GM19351 (cell line): ENCODE measurements at regions not wholly inside any gene's neighbourhood (a gene's known extent, or its start where the extent isn't known, plus 50 kb on each side); places are given as distances from the start of the nearest gene placed in this dataset.

Experiments used
- ATAC-seq: cut with Tn5 transposase; IDR thresholded peaks from one replicate; pipeline ENCODE4 v1.9.1; 2021; ENCODE audit warnings: mild to moderate bottlenecking, moderate library complexity; ENCODE audit not compliant: unreplicated experiment

DNA sequence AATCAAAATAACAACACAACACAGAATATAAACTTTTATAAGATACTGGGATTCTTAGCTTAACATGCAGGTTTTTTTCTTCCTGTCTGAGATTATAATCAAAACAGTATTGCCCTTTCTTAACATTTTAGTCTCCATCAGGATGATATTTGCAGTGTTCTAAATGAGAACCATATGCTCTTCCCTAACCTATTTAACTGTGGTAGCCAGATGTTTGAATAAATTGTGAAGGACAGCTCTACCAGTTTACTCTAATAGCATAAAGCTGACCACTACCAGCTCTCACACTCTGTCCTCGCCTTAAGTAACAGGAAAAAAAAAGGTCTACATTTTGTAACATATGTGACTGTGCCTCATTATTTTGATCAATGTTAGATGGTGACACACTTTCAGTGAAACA lies 618.7 kb upstream of the SGCG start:
- no peak for ATAC-seq

DNA sequence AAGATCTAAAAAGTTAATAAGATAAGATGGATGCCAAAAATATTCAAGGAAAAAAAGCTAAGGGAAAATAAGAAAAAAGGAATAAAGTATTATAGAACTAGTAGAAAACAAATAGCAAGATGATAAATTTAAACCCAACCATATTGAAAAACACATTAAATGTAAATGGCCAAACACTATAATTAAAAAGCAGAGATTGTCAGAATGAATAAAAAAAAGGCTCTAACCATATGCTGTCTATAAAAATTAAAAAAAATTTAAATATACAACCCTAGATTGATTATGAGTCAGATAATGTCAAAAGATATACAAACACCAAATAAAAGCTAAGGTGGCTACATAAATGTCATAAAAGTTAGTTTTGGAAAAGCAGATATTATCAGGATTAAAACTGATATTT lies 617.5 kb upstream of the SGCG start:
- ATAC-seq = no peak

DNA sequence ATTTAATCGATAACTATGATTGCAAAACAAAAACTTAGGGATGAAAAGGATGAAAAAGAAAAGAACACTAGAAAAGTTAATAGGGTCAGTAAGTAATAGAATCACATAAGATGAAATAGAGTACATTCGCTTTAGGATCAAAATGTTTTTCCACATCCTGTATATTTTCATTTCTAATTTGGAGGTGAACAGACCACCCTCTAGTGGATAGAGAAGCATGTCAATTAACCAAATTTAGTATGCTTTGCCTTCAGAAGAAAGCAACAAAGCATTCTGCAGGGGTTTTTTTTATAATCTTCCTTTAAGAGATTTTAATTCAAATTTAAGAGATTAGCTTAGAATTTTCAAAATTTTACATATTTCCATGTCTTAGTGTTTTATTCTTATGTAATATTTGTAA lies 611.0 kb upstream of the SGCG start:
- ATAC-seq = no peak

DNA sequence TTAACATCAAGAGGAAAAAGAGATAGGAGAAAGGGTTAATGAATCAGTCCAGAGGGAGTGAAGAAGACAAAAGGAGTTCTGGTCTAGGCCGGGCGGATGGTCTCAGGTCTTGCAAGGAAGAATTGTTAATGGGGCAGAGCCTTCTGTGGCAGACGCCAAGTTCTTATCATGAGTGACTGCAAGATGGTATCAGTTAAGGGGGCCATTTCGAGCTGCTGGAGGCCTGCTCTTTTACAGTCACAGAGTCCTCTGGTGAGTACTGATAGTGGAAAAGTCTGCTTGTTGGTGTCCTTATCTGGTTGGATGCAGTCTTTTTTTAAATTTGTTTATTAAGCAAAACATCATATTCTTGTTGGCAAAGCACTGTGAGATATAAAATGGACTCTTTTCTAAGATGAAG lies 590.9 kb upstream of the SGCG start:
- ATAC-seq = no peak

DNA sequence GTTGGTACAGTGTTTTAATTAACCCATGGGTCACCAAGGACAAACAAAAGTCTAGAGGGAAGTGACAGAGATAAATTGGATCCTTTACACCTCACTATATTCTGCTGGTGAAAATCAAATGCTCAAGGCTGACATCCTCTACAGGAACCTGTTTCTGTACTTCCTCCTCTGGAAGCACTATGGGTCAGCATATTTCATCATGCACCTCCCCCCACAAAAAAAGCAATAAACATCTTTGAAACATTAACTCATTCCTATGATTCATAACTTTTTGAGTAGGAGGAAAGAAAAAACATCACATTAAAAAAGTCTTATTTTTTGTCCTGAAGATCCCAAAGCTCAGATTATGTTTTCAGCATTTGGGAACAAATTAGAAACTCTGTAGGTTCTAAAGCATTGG lies 588.3 kb upstream of the SGCG start:
- no peak for ATAC-seq

DNA sequence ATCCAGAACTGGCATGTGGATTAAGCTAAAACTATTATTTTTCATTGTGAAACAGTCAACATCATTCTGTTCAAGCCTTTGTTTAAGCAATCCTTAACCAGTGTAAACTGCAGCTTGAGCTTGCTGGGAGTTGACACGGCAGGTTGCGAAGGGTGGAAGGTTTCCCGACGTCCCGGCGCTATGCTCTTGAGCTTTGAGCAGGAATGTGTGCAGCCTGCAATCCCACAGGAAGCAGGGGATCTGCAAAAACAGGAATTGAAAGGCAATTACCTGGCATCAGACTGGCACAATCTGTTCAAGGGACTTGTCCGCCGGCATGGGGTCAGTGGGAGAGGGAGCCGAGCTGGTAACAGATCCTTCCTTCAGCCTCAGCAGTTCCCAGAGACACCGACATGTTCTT lies 586.7 kb upstream of the SGCG start:
- ATAC-seq = no peak

DNA sequence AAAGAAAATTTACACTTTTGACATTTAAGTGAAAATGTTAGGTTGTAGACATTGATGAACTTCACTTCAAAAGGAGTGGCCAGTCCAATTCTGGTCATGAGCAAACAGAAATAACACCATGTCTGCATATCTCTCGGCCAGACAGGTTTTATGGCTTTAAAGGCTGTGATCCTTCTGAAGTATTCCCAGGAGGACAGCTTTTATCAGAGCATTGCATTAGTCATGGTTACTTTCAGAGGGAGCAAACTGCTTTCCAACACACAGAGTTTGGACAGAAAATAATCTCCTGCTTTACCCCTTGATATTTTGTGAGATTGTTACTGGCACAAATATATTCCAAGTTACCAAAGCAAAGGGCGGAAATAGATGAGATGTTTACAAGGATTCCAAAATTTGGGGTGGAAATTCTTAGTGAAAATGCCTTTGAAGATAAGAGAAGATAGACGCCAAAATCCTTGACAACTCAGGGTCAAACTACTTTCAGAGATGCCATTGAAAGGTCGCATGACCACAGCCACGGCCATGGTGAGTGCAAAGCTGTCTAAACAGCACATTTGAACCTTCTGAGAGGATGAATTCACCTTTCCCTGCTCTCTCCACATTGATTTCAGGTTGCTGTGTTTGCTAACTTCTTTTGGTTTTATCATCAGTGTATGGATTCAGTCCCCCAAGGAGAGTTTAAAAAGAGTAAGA lies 584.5 kb upstream of the SGCG start:
- ATAC-seq = no peak

DNA sequence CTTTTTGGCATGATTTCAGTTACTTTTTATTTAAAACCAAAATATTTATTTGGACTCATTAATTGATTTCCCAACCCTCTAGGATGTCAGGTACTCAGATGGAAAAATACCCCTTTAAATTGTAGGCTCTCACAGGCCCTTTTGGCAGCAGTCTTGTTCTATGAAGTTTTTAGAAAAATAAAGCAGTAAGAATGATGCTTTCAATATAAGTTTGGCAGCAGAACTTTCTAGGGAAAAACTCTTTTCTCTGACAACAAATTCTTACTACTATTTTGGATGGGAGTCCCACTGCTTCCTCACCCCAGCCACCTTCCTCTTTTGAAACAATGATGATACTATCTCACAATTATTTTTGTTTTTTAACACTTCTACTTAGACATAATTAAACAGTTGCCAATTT lies 581.6 kb upstream of the SGCG start:
- ATAC-seq = no peak

DNA sequence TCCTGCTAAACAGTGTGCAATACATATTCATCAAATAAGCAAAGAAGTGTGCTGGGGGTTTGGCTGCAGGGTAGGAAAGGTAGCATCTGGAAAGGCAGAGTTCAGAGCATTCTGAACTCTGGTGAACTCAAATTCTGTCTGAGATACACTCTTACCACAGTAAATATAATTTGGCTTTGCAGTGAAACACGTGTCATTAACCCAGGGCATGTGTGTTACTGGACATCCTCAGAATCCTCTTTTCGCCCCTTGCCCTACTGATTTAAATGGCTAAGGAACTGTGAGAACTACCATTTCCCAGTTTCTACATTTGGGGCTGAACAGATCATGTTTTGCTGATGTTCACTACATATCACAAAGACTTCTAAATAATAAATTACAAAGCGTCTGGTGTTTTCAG lies 562.8 kb upstream of the SGCG start:
- no peak for ATAC-seq

DNA sequence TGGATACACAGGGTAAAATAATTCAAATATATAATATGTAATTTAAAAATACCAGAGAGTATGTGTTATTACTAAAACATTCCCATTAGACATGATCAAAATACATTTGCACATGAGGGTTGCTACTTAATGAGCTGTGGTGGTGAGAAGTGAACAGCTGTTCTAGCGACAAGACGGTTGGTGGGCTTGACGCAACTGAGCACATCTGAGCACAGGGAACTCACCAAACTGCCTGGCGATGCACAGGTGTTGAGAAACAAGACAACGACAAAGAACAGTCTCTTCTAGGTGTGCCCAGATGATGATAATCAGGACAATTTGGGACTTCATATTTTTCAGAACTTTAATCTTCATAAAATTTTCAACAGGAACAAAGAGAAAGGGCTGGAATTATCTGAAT lies 555.1 kb upstream of the SGCG start:
- no peak for ATAC-seq

DNA sequence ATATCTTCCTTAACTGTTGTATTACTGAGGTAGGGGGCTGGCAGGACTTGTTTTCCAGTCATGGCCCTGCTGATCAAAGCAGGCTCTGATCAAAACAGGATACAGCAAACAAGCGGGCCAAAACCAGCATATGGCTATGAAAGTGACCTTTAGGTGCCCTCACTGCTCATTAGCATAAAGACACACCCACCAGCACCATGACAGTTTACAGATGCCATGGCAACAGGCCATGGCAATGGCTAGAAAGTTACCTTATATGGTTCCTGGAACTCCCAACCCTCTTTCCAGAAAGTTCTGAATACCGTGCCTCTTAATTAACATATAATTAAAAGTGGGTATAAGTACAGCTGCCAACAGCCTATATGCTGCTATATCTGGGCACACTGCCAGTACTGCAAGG lies 551.4 kb upstream of the SGCG start:
- no peak for ATAC-seq

DNA sequence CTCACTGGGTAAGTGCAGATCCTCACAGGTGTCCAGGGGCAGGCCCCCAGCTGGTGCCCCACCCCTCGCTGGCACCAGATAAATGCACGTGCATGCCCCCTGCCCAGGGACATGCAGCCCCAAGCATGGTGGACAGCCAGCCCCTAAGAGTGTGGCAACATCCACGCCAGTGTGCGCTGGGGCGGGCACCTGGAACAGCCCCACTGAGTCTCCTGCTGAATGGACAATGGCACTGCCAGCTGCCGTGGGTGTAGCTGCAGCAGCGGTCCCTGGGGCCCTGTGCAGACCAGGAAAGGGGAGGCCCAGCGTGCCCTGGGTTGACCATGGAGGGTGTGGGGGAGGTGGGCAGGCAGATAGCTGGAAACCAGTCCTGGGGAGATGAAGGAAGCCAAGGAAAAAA lies 538.7 kb upstream of the SGCG start:
- ATAC-seq = no peak

DNA sequence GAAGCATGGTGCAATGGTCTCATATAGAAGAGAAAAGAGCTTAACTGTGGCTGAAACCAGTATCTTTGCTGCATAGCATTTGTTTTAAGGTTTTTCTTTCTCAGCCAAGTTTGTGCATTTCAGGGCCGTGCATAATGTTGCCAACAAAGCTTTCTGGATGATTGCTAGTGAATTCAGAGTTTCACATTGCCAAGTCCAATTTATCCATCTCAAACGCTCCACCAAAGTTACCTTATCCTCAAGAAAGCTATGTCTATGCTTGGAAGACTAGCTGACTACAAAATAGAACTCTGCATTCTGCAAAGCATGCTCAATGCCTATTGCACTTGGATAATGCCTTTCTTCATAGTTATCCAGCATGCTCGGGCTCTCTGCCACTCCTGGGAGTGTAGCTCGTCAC lies 535.8 kb upstream of the SGCG start:
- ATAC-seq = no peak

DNA sequence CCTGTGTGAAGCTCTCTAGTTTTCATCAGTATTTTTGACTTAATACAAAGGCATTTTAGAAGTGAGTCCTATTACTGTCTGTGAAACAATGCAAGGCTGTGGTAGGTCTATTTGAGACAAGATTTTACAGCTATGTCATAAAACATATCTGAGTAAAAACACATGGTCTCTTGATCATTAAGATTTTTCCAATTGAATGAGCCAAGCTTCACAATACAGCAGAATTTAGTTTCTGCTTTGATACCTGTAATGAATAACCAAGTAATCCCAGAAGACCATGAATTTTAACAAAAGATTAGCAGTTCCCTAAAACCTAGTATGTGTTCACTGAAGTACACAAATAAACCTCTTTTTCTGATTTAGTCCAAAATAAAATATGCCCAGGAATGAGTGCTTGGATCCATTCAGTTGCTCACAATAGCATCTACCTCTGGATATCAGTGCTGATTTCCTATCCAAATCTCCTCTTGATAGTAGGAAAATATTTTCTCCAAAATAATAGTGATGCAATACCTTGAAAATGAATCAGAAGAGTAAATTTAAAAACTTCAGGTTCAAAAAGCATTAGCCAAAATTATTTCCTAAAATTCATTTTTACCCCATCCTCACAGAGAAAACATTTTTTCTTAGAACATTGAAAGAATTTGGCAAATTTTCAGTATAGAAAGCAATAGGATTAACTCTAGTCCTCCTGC lies 533.5 kb upstream of the SGCG start:
- ATAC-seq = no peak

DNA sequence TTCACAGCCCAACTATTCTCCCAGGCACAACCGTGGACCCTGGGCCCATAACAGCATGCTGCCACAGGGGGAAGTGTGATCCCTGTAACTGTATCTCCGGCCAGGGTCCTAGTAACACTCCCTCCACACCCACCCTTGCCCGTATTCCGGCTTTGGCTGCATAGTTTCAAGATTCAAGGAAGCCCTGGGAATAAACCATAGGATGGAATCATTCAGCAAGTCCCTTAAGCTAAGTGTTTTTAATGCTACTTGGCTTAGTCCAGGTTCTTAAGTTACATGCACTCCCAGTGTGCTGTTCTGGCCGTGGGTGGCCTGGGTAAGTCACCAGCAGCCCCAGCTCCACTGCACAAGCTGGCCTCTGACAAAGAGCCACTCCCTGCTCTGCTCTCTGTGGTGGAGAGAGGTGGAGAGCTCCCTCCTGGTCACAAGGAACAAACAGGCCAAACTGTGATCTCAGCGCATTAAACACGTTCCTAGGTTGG lies 532.4 kb upstream of the SGCG start:
- ATAC-seq = no peak

DNA sequence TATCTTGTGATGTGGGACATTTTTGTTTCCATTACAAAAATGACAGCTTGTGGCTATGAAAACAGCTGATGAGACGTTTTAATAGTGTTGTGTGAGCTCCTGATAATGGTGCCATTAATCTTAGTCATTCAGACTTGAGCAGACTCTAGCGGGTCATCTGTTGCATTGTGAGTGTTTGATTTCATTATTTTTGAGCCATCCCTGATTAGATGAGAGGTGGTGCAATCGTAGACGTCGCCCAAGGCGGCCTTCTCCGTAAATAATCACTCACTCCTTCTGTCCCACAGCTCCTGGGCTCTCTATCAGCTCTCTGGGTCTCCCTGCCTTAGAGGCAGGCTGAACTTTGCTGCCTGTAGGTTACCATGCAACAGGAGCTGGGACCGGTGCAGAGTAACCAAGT lies 528.0 kb upstream of the SGCG start:
- no peak for ATAC-seq

DNA sequence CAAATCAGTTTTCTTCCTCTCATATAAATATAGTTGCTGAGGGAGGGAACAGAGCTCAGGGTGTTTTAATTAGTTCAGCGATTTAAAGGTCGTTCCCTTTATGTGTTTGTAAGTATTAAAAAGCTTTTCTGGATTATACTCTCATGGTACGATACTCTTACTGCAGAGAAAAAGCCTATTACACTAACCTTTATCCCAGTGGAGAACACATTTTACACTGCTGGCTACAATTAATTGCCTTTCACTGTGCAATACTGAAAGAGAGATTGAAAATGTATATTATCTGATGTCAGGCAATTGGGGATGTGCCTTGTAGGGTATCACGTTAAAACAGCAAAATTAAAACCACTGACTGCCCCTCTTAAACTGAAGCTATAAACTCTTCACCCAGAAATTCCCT lies 526.9 kb upstream of the SGCG start:
- no peak for ATAC-seq

DNA sequence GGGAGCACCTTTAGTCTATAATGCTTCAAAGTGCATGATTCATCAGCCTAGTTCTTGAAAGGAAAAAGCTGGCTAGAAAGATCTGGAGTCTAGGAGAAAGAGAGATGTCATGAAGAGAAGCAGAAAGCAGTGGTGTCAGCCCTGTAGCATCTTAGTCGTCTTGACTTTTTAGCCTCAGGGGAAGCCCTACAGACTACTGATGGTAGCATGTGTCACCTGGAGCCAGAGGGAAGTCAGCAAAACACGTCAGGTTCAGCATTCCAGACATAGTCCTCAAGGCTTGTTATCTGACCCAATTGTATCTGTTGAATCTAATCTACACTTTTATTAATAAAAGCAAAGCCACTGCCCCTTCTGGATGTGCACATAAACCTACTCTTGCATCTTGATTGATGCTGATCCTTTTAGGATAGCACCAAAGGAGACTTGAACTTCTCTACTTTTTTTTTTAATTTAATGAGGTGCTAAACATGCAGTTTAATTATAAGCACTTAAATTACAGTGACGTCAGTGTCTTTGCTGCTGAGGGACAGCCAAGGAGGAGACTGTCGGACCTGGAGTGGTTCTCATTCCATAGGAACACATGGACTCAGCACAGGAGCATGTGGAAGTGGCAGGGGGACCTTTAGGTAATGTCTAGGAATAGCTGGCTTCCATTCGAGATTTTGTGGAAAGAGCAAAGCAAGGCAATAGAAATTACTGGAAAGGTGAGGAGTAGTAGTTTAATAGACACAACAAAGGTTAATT lies 525.5 kb upstream of the SGCG start:
- no peak for ATAC-seq

DNA sequence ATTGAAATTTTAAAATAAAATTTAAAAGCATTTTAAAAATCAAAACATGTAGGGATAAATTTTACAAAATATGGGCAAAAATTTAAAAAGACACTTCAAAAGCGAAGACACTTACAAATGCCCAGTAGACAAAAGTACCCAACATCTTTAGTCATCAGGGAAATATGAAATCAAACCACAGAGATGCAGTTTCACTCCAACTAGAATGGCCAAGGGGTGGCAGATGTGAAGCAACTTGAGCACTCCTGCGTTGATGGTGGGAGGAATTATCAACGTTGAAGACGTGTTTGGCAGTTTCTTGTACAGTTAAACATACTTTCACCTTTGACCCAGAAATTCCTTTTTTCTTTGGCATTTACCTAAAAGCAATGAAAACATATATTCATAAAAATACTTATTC lies 518.0 kb upstream of the SGCG start:
- no peak for ATAC-seq

DNA sequence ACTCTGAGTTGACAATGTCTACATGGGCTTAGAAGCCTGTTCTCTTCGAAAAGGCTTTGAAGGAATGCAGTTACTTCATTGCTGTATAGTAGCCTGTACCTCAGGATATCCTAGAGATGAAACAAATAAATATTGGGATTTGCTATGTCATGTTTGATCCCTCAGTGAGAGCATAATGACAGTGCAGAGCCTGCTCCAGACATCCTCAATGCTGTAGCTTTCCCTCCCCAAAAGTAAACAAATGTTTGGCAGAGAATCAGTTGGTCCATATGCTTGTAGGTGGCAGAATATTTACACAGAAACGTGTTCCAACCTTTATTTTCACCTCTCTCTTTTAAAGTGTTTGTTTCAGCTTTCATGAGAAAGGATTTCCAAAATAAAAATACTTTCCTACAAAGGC lies 515.3 kb upstream of the SGCG start:
- no peak for ATAC-seq

DNA sequence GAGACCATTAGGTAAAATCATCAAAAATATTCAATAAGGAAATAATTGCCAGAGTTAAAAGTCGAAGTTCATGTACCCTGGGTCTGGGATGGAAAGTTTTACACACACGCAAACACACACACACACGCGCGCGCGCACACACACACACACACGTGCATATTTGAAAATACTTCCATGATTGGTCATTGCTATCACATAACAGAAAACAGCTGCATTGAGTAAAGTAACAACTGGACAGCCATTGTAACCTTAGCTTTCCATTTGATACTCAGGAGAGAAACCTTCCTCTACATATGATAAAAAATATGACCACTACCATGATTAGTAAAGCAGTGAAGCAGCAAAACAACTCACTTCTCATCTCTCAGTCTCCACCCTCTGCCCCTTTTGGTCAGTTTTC lies 490.0 kb upstream of the SGCG start:
- no peak for ATAC-seq

DNA sequence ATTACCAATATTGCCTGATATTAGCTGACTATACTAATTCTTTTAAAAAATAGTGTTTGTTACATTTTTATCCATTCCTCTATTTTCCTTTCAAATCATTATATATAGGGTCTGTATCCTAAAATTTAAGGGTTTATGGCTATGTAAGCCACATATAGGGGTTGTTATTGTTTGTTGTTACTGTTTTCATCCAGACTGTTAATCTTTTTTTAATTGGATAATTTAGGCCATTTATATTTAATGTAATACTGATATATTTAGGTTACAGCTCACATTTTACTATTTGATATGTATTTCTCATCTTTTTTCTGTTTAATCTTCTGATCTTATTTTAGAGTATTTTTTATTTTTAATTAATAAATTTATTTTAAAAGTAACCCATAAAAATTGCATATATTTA lies 487.1 kb upstream of the SGCG start:
- no peak for ATAC-seq
